HCT116 (cell line): ENCODE measurements at regions not wholly inside any gene's neighbourhood (a gene's known extent, or its start where the extent isn't known, plus 50 kb on each side); places are given as distances from the start of the nearest gene placed in this dataset.

Source experiments
- ATAC-seq: fragments of 200-7000 bp; cut with Tn5 transposase; 2 replicates; pipeline ENCODE4 v1.9.1; 2020; ENCODE audit warnings: mild to moderate bottlenecking, moderate library complexity
- BruUV-seq: library from RNA; stranded (reverse); fragments of 400-500 nt; replicated peaks from 2 replicates; lab custom pipeline; 2021; lab: Mats Ljungman, UMichigan
- CTCF ChIA-PET: fragments of 300-600 bp; sonication (Branson Sonifier 250); formaldehyde crosslinking; loops from one replicate; lab custom pipeline; 2021; ENCODE audit warnings: antibody characterized with exemption; lab: Charles Lee
- POLR2A ChIA-PET: fragments of 300-600, 350-600 bp; sonication (Branson Sonifier 250); formaldehyde crosslinking; loops from one replicate; lab custom pipeline; 2021; ENCODE audit warnings: antibody characterized with exemption; lab: Charles Lee
- RAD21 ChIA-PET, 2 experiments: fragments of 300-600 bp; sonication (Branson Sonifier 250); formaldehyde crosslinking; loops; one replicate each; lab custom pipeline; 2023; ENCODE audit warnings: low total read pairs in 2 of 2; ENCODE audit not compliant: uncharacterized antibody in 2 of 2, unreplicated experiment in 2 of 2, low non-redundant PET in 1 of 2; lab: Charles Lee
- DNase-seq: peaks from one replicate; pipeline ENCODE4 v3.0.0-alpha.2; 2010; ENCODE audit warnings: low read depth, low spot score
- H2AFZ ChIP-seq: fragments of 200-600 bp; shearing (Covaris generic), sonication (generic); 2 replicates; pipeline ENCODE4 v1.6.1; 2017; ENCODE audit warnings: low read depth, mixed run types, mixed read lengths, antibody characterized with exemption, low read length; ENCODE audit not compliant: poor library complexity, severe bottlenecking
- H3K27ac ChIP-seq: 2 replicates; pipeline ENCODE4 v1.5.1; 2012; ENCODE audit warnings: low read depth, low read length
- H3K27me3 ChIP-seq: fragments of 200-600 bp; sonication (generic); 2 replicates; pipeline ENCODE4 v1.6.1; 2016; ENCODE audit warnings: mixed run types, low read length, mixed read lengths; ENCODE audit not compliant: insufficient read depth
- H3K36me3 ChIP-seq, 2 experiments: fragments of 200-500 bp in 1 of 2; fragments of 200-600 bp in 1 of 2; sonication (Bioruptor generic) in 1 of 2; sonication (generic) in 1 of 2; 2 replicates each; pipeline versions ENCODE4 v1.5.1 to v1.6.1; 2014 to 2016; ENCODE audit warnings: low read length in 2 of 2, inconsistent platforms in 1 of 2, mixed read lengths in 1 of 2, mixed run types in 1 of 2; ENCODE audit not compliant: insufficient read depth in 2 of 2, control insufficient read depth in 1 of 2
- H3K4me1 ChIP-seq, 2 experiments: fragments of 200-600 bp in 1 of 2; sonication (generic) in 1 of 2; 2 replicates each; pipeline versions ENCODE4 v1.5.1 to v1.6.1; 2012 to 2017; ENCODE audit warnings: low read length in 2 of 2, inconsistent platforms in 1 of 2, mild to moderate bottlenecking in 1 of 2, mixed read lengths in 1 of 2, mixed run types in 1 of 2, moderate library complexity in 1 of 2; ENCODE audit not compliant: insufficient read depth in 2 of 2, control insufficient read depth in 1 of 2
- H3K4me2 ChIP-seq: fragments of 200-600 bp; sonication (generic); 2 replicates; pipeline ENCODE4 v1.6.1; 2017; ENCODE audit warnings: mixed run types, low read length, mixed read lengths
- H3K4me3 ChIP-seq, 2 experiments: fragments of 200-600 bp in 1 of 2; sonication (generic) in 1 of 2; replicated peaks in 1 of 2; 2 replicates each; pipeline ENCODE4 v1.5.1; 2011 to 2016; ENCODE audit warnings: low read length in 2 of 2, control low read depth in 1 of 2, low read depth in 1 of 2, mild to moderate bottlenecking in 1 of 2, mixed read lengths in 1 of 2, mixed run types in 1 of 2
- H3K79me2 ChIP-seq: fragments of 200-600 bp; sonication (generic); 2 replicates; pipeline ENCODE4 v1.6.1; 2017; ENCODE audit warnings: mild to moderate bottlenecking, mixed run types, low read length, moderate library complexity, mixed read lengths; ENCODE audit not compliant: insufficient read depth
- H3K9ac ChIP-seq: fragments of 200-600 bp; sonication (generic); 2 replicates; pipeline ENCODE4 v1.6.1; 2016; ENCODE audit warnings: low read length, mixed read lengths
- H3K9me2 ChIP-seq: fragments of 200-600 bp; sonication (generic), shearing (Covaris generic); 2 replicates; pipeline ENCODE4 v1.6.1; 2017; ENCODE audit warnings: mixed run types, mild to moderate bottlenecking, moderate library complexity; ENCODE audit not compliant: insufficient read depth
- H3K9me3 ChIP-seq, 2 experiments: fragments of 200-500 bp in 1 of 2; fragments of 200-600 bp in 1 of 2; sonication (Bioruptor generic) in 1 of 2; sonication (generic) in 1 of 2; 2 replicates each; pipeline ENCODE4 v1.6.1; 2014 to 2017; ENCODE audit warnings: low read length in 2 of 2, mixed read lengths in 2 of 2, inconsistent platforms in 1 of 2, low read depth in 1 of 2, mild to moderate bottlenecking in 1 of 2, mixed run types in 1 of 2, moderate library complexity in 1 of 2; ENCODE audit not compliant: control insufficient read depth in 1 of 2, insufficient read depth in 1 of 2
- H4K20me1 ChIP-seq: fragments of 200-600 bp; sonication (generic), shearing (Covaris generic); 2 replicates; pipeline ENCODE4 v1.6.1; 2017; ENCODE audit warnings: mixed run types, mild to moderate bottlenecking, moderate library complexity; ENCODE audit not compliant: insufficient read depth
- CBX3 ChIP-seq: IDR thresholded peaks from 2 replicates; pipeline ENCODE4 v1.6.1; 2012; ENCODE audit warnings: low read depth
- POLR2AphosphoS5 ChIP-seq: IDR thresholded peaks from 2 replicates; pipeline ENCODE4 v1.6.1; 2011; ENCODE audit warnings: mild to moderate bottlenecking, low read depth, low read length, moderate library complexity
- RAD21 ChIP-seq: IDR thresholded peaks from 2 replicates; pipeline ENCODE4 v1.6.1; 2012; ENCODE audit warnings: low read depth, mild to moderate bottlenecking
- intact Hi-C: fragments of 100-400 bp; cut with micrococcal nuclease; formaldehyde crosslinking; loops from 2 replicates; pipeline ENCODE4 v1.10.0; 2022
- TF ChIP-seq, protein P1 (sequence below), 3 experiments: fragments of 200-600 bp in 1 of 3; sonication (generic) in 1 of 3; IDR thresholded peaks in 2 of 3; conservative IDR thresholded peaks in 1 of 3; 2 replicates each; pipeline ENCODE4 v1.5.1; 2012 to 2017; ENCODE audit warnings: low read depth in 2 of 3, low read length in 2 of 3, antibody characterized with exemption in 1 of 3, borderline replicate concordance in 1 of 3, control low read depth in 1 of 3, mild to moderate bottlenecking in 1 of 3, mixed read lengths in 1 of 3, mixed run types in 1 of 3, moderate library complexity in 1 of 3; ENCODE audit not compliant: insufficient read depth in 1 of 3

DNA sequence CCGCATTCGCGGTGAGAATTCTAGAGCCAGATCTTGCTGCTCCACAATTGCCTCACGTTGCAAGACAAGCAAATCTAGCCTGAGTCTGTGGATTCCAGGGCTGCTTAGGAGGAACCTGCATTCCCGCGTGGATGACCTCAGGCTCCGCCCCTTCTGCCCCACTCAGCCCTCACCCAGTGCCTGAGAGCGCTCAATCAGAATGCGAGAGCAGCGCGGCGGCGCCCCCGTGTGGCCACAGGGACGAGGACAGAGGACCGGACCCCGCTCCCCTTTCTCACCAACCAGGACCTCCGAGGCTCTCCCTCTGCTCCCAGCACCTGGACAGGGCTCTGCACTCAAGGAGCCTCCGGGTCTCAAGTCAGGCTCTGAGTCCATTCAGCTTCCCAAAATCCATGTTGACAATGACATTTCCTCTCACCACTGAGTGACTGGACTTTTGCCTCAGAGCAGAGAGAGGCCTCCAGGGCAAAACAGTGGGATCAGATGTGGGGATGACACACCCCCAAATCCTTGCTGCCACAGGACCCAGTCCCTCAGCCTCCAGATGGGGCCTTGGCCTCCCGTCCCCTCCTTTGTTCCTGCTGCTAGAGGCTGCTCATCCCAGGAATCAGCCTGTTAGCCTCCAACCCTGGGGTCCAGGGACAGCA lies 52.0 kb downstream of the RPP21 start:
- Histone ChIP-seq H4K20me1 (no peaks in the 10 kb centered on the region), H3K9me2 (no peaks in the 10 kb centered on the region), H3K27ac (no peak overlapping the region), H3K9ac (no peak overlapping the region), H3K4me2 (peak overlapping the region; percentile 46), H3K4me1 (peaks cover 0 to 9% of the 10 kb centered on the region in 2 experiments; a peak in 1 of 4 replicates), H3K79me2 (no peaks in the 10 kb centered on the region), H3K9me3 (no peaks in the 10 kb centered on the region), H3K36me3 (no peaks in the 10 kb centered on the region), H3K27me3 (no peaks in the 10 kb centered on the region), H2AFZ (peak overlapping the region; percentile 41), H3K4me3 (no peak overlapping the region)
- intact Hi-C loops, result loop anchor here (1.0 to 5.0 kb wide), 4 partner anchors 32 to 180 kb away; no protein-coding TSS in a partner anchor
- DNase-seq (peak; percentile 51), ATAC-seq (peak; percentile 100)
- CTCF ChIA-PET, result interaction anchor here (1.0 to 1.7 kb wide), 6 partner anchors 57 to 183 kb away, joined by 3 to 9 read pairs (median 4); no protein-coding TSS in a partner anchor
- RAD21 ChIA-PET, result no interaction called here
- BruUV-seq, result no TSS peak
- peak; percentile 90 for TF ChIP-seq RAD21
- TF ChIP-seq, protein P1, sequence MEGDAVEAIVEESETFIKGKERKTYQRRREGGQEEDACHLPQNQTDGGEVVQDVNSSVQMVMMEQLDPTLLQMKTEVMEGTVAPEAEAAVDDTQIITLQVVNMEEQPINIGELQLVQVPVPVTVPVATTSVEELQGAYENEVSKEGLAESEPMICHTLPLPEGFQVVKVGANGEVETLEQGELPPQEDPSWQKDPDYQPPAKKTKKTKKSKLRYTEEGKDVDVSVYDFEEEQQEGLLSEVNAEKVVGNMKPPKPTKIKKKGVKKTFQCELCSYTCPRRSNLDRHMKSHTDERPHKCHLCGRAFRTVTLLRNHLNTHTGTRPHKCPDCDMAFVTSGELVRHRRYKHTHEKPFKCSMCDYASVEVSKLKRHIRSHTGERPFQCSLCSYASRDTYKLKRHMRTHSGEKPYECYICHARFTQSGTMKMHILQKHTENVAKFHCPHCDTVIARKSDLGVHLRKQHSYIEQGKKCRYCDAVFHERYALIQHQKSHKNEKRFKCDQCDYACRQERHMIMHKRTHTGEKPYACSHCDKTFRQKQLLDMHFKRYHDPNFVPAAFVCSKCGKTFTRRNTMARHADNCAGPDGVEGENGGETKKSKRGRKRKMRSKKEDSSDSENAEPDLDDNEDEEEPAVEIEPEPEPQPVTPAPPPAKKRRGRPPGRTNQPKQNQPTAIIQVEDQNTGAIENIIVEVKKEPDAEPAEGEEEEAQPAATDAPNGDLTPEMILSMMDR (IDR thresholded peaks at IDR 0.05 in 2 of 3, conservative IDR thresholded peaks at IDR 0.05 in 1 of 3; ENCODE audit: borderline replicate concordance in 1 of 3, insufficient read depth in 1 of 3, low read depth in 2 of 3, low read length in 2 of 3), result peak; percentile 86 to 96 (median 94)
- no peak for TF ChIP-seq POLR2AphosphoS5
- peak; percentile 11; the same call in 1 of the 2 replicates for TF ChIP-seq CBX3
- POLR2A ChIA-PET, result no interaction called here

DNA sequence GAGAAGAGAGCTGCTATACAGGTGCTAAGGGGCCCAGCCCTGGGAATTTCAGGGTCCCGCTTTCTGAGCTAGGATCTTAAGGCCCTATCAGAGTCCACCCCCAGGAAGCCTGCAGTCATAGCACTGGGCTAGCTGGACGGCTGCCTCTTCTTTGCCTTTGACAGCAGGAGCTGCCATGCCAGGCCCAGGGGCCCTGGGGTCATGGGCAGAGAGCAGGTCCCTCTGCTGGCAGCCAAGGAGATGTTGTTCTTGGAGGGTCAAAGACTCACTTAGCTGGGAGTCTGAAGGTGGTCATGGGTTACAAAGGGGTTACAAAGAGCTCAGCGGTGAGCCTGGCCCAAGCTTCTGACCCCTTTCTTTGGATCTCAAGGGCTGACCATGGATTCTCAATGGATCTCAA lies 52.7 kb downstream of the RPP21 start:
- no TSS peak for BruUV-seq
- RAD21 ChIA-PET, result interaction anchor here in 1 of 2 experiments (0.8 kb wide), 1 partner anchor 178 kb away, joined by 3 read pairs; no protein-coding TSS in a partner anchor
- no peaks in the 10 kb centered on the region for H3K9me2 ChIP-seq
- no peaks in the 10 kb centered on the region for H4K20me1 ChIP-seq
- intact Hi-C loops, result loop anchor here (1.0 to 5.0 kb wide), 3 partner anchors 33 to 180 kb away; no protein-coding TSS in a partner anchor
- no peak overlapping the region for H2AFZ ChIP-seq
- no peak overlapping the region for H3K4me3 ChIP-seq
- no peak overlapping the region for H3K4me2 ChIP-seq
- ATAC-seq (no peak), DNase-seq (no peak)
- CTCF ChIA-PET, result interaction anchor here (1.0 to 1.7 kb wide), 6 partner anchors 14 to 179 kb away, joined by 3 to 9 read pairs (median 5); no protein-coding TSS in a partner anchor
- H3K9me3 ChIP-seq, result no peaks in the 10 kb centered on the region
- H3K27ac ChIP-seq, result no peak overlapping the region
- H3K36me3 ChIP-seq, result no peaks in the 10 kb centered on the region
- no peaks in the 10 kb centered on the region for H3K79me2 ChIP-seq
- H3K27me3 ChIP-seq, result no peaks in the 10 kb centered on the region
- no peak overlapping the region for H3K9ac ChIP-seq
- TF ChIP-seq, protein P1 (IDR thresholded peaks at IDR 0.05 in 2 of 3, conservative IDR thresholded peaks at IDR 0.05 in 1 of 3; ENCODE audit: borderline replicate concordance in 1 of 3, insufficient read depth in 1 of 3, low read depth in 2 of 3, low read length in 2 of 3), result 0 out of 6 replicates have a peak, but pooled peaks of 1 of the 3 experiments have one; percentile 1
- TF ChIP-seq CBX3, result no peak
- H3K4me1 ChIP-seq, result peaks cover 0 to 9% of the 10 kb centered on the region in 2 experiments; a peak in 1 of 4 replicates
- POLR2A ChIA-PET, result no interaction called here
